22Rv1 (cell line): ENCODE measurements at regions not wholly inside any gene's neighbourhood (a gene's known extent, or its start where the extent isn't known, plus 50 kb on each side); places are given as distances from the start of the nearest gene placed in this dataset.

Experiments
- ZFX ChIP-seq: fragments of 450-650 bp; IDR thresholded peaks from 2 replicates; pipeline ENCODE4 v1.6.1; 2017; ENCODE audit warnings: antibody characterized with exemption, borderline replicate concordance
- TF ChIP-seq, protein P1 (sequence below): fragments of 450-650 bp; IDR thresholded peaks from 2 replicates; pipeline ENCODE4 v1.5.1; 2017; ENCODE audit warnings: mild to moderate bottlenecking

DNA sequence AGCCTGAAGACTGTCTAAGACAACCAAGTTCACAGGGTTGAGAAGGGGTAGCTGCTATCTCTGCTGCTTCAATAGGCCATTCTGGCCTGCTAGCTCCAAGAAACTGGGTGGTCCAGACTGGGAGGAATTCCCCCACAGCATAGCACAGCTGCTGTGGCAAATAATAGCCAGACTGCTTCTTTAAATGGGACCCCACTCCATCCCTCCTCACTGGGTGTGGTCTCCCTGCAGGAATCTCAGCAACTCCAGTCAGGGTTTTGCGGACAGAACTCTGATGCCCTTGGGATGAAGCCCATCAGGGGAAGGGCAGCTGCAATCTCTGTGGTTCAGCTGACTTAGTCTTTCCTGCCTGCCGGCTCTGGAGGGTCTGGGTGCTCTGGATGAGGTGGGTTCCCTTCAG lies 1018.6 kb upstream of the DIAPH2 start:
- TF ChIP-seq, protein P1, sequence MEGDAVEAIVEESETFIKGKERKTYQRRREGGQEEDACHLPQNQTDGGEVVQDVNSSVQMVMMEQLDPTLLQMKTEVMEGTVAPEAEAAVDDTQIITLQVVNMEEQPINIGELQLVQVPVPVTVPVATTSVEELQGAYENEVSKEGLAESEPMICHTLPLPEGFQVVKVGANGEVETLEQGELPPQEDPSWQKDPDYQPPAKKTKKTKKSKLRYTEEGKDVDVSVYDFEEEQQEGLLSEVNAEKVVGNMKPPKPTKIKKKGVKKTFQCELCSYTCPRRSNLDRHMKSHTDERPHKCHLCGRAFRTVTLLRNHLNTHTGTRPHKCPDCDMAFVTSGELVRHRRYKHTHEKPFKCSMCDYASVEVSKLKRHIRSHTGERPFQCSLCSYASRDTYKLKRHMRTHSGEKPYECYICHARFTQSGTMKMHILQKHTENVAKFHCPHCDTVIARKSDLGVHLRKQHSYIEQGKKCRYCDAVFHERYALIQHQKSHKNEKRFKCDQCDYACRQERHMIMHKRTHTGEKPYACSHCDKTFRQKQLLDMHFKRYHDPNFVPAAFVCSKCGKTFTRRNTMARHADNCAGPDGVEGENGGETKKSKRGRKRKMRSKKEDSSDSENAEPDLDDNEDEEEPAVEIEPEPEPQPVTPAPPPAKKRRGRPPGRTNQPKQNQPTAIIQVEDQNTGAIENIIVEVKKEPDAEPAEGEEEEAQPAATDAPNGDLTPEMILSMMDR, result no peak
- TF ChIP-seq ZFX, result no peak
